Esophagus muscularis mucosa (tissue), 4 donors: ENCODE measurements at regions not wholly inside any gene's neighbourhood (a gene's known extent, or its start where the extent isn't known, plus 50 kb on each side); places are given as distances from the start of the nearest gene placed in this dataset.

Experiments used
- DNase-seq: peaks from one replicate; pipeline ENCODE4 v3.0.0-alpha.2; 2017; ENCODE audit errors: extremely low spot score
- H3K27ac ChIP-seq, 4 donors: fragments of 200-600 bp; sonication (generic); replicated peaks in 1 of 4; 1 replicate in 3 of 4; 2 replicates in 1 of 4; pipeline ENCODE4 v1.5.1; 2016 to 2019; ENCODE audit warnings: mild to moderate bottlenecking in 1 of 4
- H3K27me3 ChIP-seq, 4 donors: fragments of 200-600 bp; sonication (generic); one replicate each; pipeline versions ENCODE4 v1.5.1 to v1.6.0; 2016 to 2019
- H3K36me3 ChIP-seq, 4 donors: fragments of 200-600 bp; sonication (generic); one replicate each; pipeline ENCODE4 v1.5.1; 2016 to 2019
- H3K4me1 ChIP-seq, 4 donors: fragments of 200-600 bp; sonication (generic); one replicate each; pipeline ENCODE4 v1.5.1; 2016 to 2019
- H3K4me3 ChIP-seq, 4 donors: fragments of 200-600 bp; sonication (generic); 1 replicate in 2 of 4; 2 replicates in 2 of 4; pipeline ENCODE4 v1.5.1; 2016 to 2019; ENCODE audit warnings: mild to moderate bottlenecking in 4 of 4, moderate library complexity in 1 of 4
- H3K9me3 ChIP-seq, 4 donors: fragments of 200-600 bp; sonication (generic); 1 replicate in 3 of 4; 2 replicates in 1 of 4; pipeline ENCODE4 v1.5.1; 2016 to 2019
- CTCF ChIP-seq, 3 experiments: fragments of 200-600 bp in 2 of 3; fragments of 450-650 bp in 1 of 3; sonication (generic) in 2 of 3; IDR thresholded peaks; one replicate each; pipeline ENCODE4 v1.5.1; 2017 to 2019; ENCODE audit warnings: antibody characterized with exemption in 3 of 3, mild to moderate bottlenecking in 2 of 3, moderate library complexity in 1 of 3
- EP300 ChIP-seq: sonication (generic); formaldehyde crosslinking; IDR thresholded peaks from one replicate; pipeline ENCODE4 v1.6.1; 2017; ENCODE audit warnings: antibody characterized with exemption
- POLR2A ChIP-seq: fragments of 450-650 bp; IDR thresholded peaks from one replicate; pipeline ENCODE4 v1.6.1; 2017; ENCODE audit warnings: antibody characterized with exemption, moderate library complexity, mild to moderate bottlenecking, low read depth
- POLR2AphosphoS5 ChIP-seq, 2 donors: sonication (generic); formaldehyde crosslinking; IDR thresholded peaks; one replicate each; pipeline ENCODE4 v1.6.1; 2017; ENCODE audit warnings: antibody characterized with exemption in 2 of 2
- WGBS: methylation state at CpG from one replicate; pipeline ENCODE4 v1.1.5; 2018; 5-methylcytosine and 5-hydroxymethylcytosine counted together
- intact Hi-C: fragments of 100-400 bp; cut with DNase I; formaldehyde crosslinking; loops from one replicate; pipeline ENCODE4 v1.15.1; 2023

GRCh38 chr16:17029602-17030350 is 441.0 kb downstream of the XYLT1 start:
- TF ChIP-seq CTCF (IDR thresholded peaks at IDR 0.05) (no peak), POLR2A (no peak), POLR2AphosphoS5 (IDR thresholded peaks at IDR 0.05) (no peak), EP300 (no peak)
- no peaks in the 10 kb centered on the region for H3K36me3 ChIP-seq
- no peaks in the 10 kb centered on the region for H3K27me3 ChIP-seq
- no peaks in the 10 kb centered on the region for H3K4me1 ChIP-seq
- H3K9me3 ChIP-seq = peaks cover 0 to 18% (median 8%) of the 10 kb centered on the region in 4 donors
- no peak for DNase-seq
- intact Hi-C loops = no loop called here
- WGBS = 81% methylated on average over 1 of the region's 1 CpG
- H3K27ac ChIP-seq = no peak overlapping the region
- H3K4me3 ChIP-seq = no peak overlapping the region

- Histone ChIP-seq H3K27ac (no peak overlapping the region), H3K36me3 (no peaks in the 10 kb centered on the region), H3K27me3 (no peaks in the 10 kb centered on the region), H3K9me3 (peaks cover 0 to 18% (median 10%) of the 10 kb centered on the region in 4 donors), H3K4me1 (no peaks in the 10 kb centered on the region), H3K4me3 (no peak overlapping the region)
- TF ChIP-seq EP300 = no peak
- TF ChIP-seq POLR2A = no peak
- no peak for TF ChIP-seq POLR2AphosphoS5 (IDR thresholded peaks at IDR 0.05)
- TF ChIP-seq CTCF (IDR thresholded peaks at IDR 0.05) = no peak
- no peak for DNase-seq
- intact Hi-C loops = no loop called here
- WGBS = 83% methylated on average over 1 of the region's 1 CpG
Observed at GRCh38 chr16:17031484-17032268, 439.1 kb downstream of the XYLT1 start.

GRCh38 chr16:17032332-17032731 is 438.4 kb downstream of the XYLT1 start:
- no peaks in the 10 kb centered on the region for H3K4me1 ChIP-seq
- no peak overlapping the region for H3K27ac ChIP-seq
- H3K9me3 ChIP-seq = peaks cover 0 to 18% (median 10%) of the 10 kb centered on the region in 4 donors
- TF ChIP-seq CTCF (IDR thresholded peaks at IDR 0.05) (no peak), EP300 (no peak), POLR2A (no peak), POLR2AphosphoS5 (IDR thresholded peaks at IDR 0.05) (no peak)
- H3K4me3 ChIP-seq = no peak overlapping the region
- H3K27me3 ChIP-seq = no peaks in the 10 kb centered on the region
- intact Hi-C loops = no loop called here
- 79% methylated on average over 6 of the region's 6 CpGs for WGBS
- H3K36me3 ChIP-seq = no peaks in the 10 kb centered on the region
- no peak for DNase-seq

GRCh38 chr16:17034477-17035252 is 436.1 kb downstream of the XYLT1 start:
- TF ChIP-seq EP300 = no peak
- TF ChIP-seq CTCF (IDR thresholded peaks at IDR 0.05) = no peak
- TF ChIP-seq POLR2AphosphoS5 (IDR thresholded peaks at IDR 0.05) = no peak
- no peak for TF ChIP-seq POLR2A
- intact Hi-C loops = no loop called here
- H3K4me3 ChIP-seq = no peak overlapping the region
- WGBS = 79% methylated on average over 1 of the region's 1 CpG
- H3K9me3 ChIP-seq = peaks cover 0 to 12% (median 7%) of the 10 kb centered on the region in 4 donors
- H3K36me3 ChIP-seq = no peaks in the 10 kb centered on the region
- H3K27ac ChIP-seq = no peak overlapping the region
- H3K27me3 ChIP-seq = peaks cover 0 to 11% (median 0%) of the 10 kb centered on the region in 4 donors
- no peaks in the 10 kb centered on the region for H3K4me1 ChIP-seq
- DNase-seq = no peak
